ENCODE measurements at regions not wholly inside any gene's neighbourhood (a gene's known extent, or its start where the extent isn't known, plus 50 kb on each side); places are given as distances from the start of the nearest gene placed in this dataset.

GRCh38 chr18:38035193-38035592 lies 469.6 kb upstream of the CELF4 start:
- 51% methylated on average over 3 of the region's 3 CpGs for WGBS
- no peaks in the 10 kb centered on the region for H3K36me3 ChIP-seq (ENCODE audit: control insufficient read depth in 4 of 4, insufficient read depth in 3 of 4, low read depth in 1 of 4, low read length in 3 of 4)
- H3K27ac ChIP-seq (ENCODE audit: low read depth in 1 of 2, low read length in 2 of 2): no peak overlapping the region
- peaks cover 0 to 3% (median 0%) of the 10 kb centered on the region in 4 donors for H3K27me3 ChIP-seq (ENCODE audit: control insufficient read depth in 4 of 4, insufficient read depth in 4 of 4, low read length in 3 of 4)
- no peak overlapping the region for H3K4me3 ChIP-seq (ENCODE audit: low read depth in 1 of 3, low read length in 3 of 3)
- no peak overlapping the region for H3K9ac ChIP-seq (ENCODE audit: low read depth in 1 of 2, low read length in 2 of 2)
- H3K9me3 ChIP-seq (ENCODE audit: control insufficient read depth in 4 of 4, low read length in 3 of 4): no peaks in the 10 kb centered on the region
- TF ChIP-seq FOXA2 (IDR thresholded peaks at IDR 0.05) (no peak), SP1 (IDR thresholded peaks at IDR 0.05) (no peak), HNF4G (IDR thresholded peaks at IDR 0.05) (no peak), YY1 (IDR thresholded peaks at IDR 0.05) (no peak), MAX (IDR thresholded peaks at IDR 0.05) (no peak)
- DNase-seq (ENCODE audit: low spot score): no peak
- no peaks in the 10 kb centered on the region for H3K4me1 ChIP-seq (ENCODE audit: control insufficient read depth in 4 of 4, insufficient read depth in 4 of 4, low read length in 3 of 4)

- Histone ChIP-seq H3K27ac (ENCODE audit: low read depth in 1 of 2, low read length in 2 of 2) (no peak overlapping the region), H3K27me3 (ENCODE audit: control insufficient read depth in 4 of 4, insufficient read depth in 4 of 4, low read length in 3 of 4) (no peaks in the 10 kb centered on the region), H3K9ac (ENCODE audit: low read depth in 1 of 2, low read length in 2 of 2) (no peak overlapping the region), H3K9me3 (ENCODE audit: control insufficient read depth in 4 of 4, low read length in 3 of 4) (no peaks in the 10 kb centered on the region), H3K36me3 (ENCODE audit: control insufficient read depth in 4 of 4, insufficient read depth in 3 of 4, low read depth in 1 of 4, low read length in 3 of 4) (no peaks in the 10 kb centered on the region), H3K4me3 (ENCODE audit: low read depth in 1 of 3, low read length in 3 of 3) (no peak overlapping the region), H3K4me1 (ENCODE audit: control insufficient read depth in 4 of 4, insufficient read depth in 4 of 4, low read length in 3 of 4) (no peaks in the 10 kb centered on the region)
- DNase-seq (ENCODE audit: low spot score): no peak
- TF ChIP-seq, protein P1, sequence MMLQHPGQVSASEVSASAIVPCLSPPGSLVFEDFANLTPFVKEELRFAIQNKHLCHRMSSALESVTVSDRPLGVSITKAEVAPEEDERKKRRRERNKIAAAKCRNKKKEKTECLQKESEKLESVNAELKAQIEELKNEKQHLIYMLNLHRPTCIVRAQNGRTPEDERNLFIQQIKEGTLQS (IDR thresholded peaks at IDR 0.05): no peak
- TF ChIP-seq MAX (IDR thresholded peaks at IDR 0.05) (no peak), RAD21 (IDR thresholded peaks at IDR 0.05) (no peak), FOXA1 (IDR thresholded peaks at IDR 0.05) (no peak), HNF4A (conservative IDR thresholded peaks at IDR 0.05) (no peak), TAF1 (conservative IDR thresholded peaks at IDR 0.05) (no peak), NR2F2 (IDR thresholded peaks at IDR 0.05) (no peak), SP1 (IDR thresholded peaks at IDR 0.05) (no peak), HNF4G (IDR thresholded peaks at IDR 0.05) (no peak), CTCF (IDR thresholded peaks at IDR 0.05; ENCODE audit: low read depth, low read length, missing input control) (no peak), ZBTB33 (IDR thresholded peaks at IDR 0.05) (no peak), YY1 (IDR thresholded peaks at IDR 0.05) (no peak), FOXA2 (IDR thresholded peaks at IDR 0.05) (no peak), EGR1 (IDR thresholded peaks at IDR 0.05; ENCODE audit: low read depth in 2 of 2) (no peak), GABPA (IDR thresholded peaks at IDR 0.05 in 1 of 2, conservative IDR thresholded peaks at IDR 0.05 in 1 of 2) (no peak), JUND (IDR thresholded peaks at IDR 0.05) (no peak), REST (IDR thresholded peaks at IDR 0.05) (no peak), RXRA (IDR thresholded peaks at IDR 0.05) (no peak)
- 79% methylated on average over 3 of the region's 3 CpGs for WGBS
Measured at GRCh38 chr18:38033282-38033681, 467.7 kb upstream of the CELF4 start.

All from liver (tissue), 8 donors.